GM23338 (cell line): ENCODE measurements at regions not wholly inside any gene's neighbourhood (a gene's known extent, or its start where the extent isn't known, plus 50 kb on each side); places are given as distances from the start of the nearest gene placed in this dataset.
A peak's percentile ranks its signal among the peaks of the same experiment; 100 is the strongest.
"Not testable (repeated sequence)": the region's sequence is repeated elsewhere in the genome, so short reads cannot be mapped to it uniquely, and the experiment has no call there.

ENCODE experiments used
- ATAC-seq: fragments of 200-7000 bp; cut with Tn5 transposase; 3 replicates; pipeline ENCODE4 v1.9.1; 2020
- DNase-seq: peaks from one replicate; pipeline ENCODE4 v3.0.0-alpha.2; 2015; ENCODE audit warnings: low spot score
- H2AFZ ChIP-seq: fragments of 200-600 bp; sonication (generic); 2 replicates; pipeline ENCODE4 v1.8.0; 2016; ENCODE audit warnings: antibody characterized with exemption, mild to moderate bottlenecking, moderate library complexity
- H3F3A ChIP-seq: fragments of 200-600 bp; sonication (generic); replicated peaks from 2 replicates; pipeline ENCODE4 v1.8.0; 2017; ENCODE audit warnings: antibody characterized with exemption, mixed run types, low read depth
- H3K27ac ChIP-seq: fragments of 200-600 bp; sonication (generic); 2 replicates; pipeline ENCODE4 v1.6.1; 2016; ENCODE audit warnings: low read depth
- H3K27me3 ChIP-seq: fragments of 200-600 bp; sonication (generic); 2 replicates; pipeline ENCODE4 v1.8.0; 2016; ENCODE audit warnings: mild to moderate bottlenecking, mixed run types, moderate library complexity; ENCODE audit not compliant: insufficient read depth
- H3K36me3 ChIP-seq: fragments of 200-600 bp; sonication (generic); 2 replicates; pipeline ENCODE4 v1.8.0; 2016; ENCODE audit warnings: mild to moderate bottlenecking; ENCODE audit not compliant: insufficient read depth
- H3K4me1 ChIP-seq: fragments of 200-600 bp; sonication (generic); 2 replicates; pipeline ENCODE4 v1.8.0; 2016; ENCODE audit warnings: mild to moderate bottlenecking, moderate library complexity; ENCODE audit not compliant: insufficient read depth
- H3K4me2 ChIP-seq: fragments of 200-600 bp; sonication (generic); 2 replicates; pipeline ENCODE4 v1.7.1; 2017; ENCODE audit warnings: mixed run types
- H3K4me3 ChIP-seq: fragments of 200-600 bp; sonication (generic); 2 replicates; pipeline ENCODE4 v1.6.1; 2016; ENCODE audit warnings: mixed run types
- H3K79me2 ChIP-seq: fragments of 200-600 bp; sonication (generic); replicated peaks from 2 replicates; pipeline ENCODE4 v1.8.0; 2017; ENCODE audit warnings: mild to moderate bottlenecking; ENCODE audit not compliant: insufficient read depth
- H3K9me2 ChIP-seq: fragments of 200-600 bp; sonication (generic); 2 replicates; pipeline ENCODE4 v1.8.0; 2017; ENCODE audit not compliant: insufficient read depth
- H4K20me1 ChIP-seq: fragments of 200-600 bp; sonication (generic); replicated peaks from 2 replicates; pipeline ENCODE4 v1.8.0; 2017; ENCODE audit warnings: mild to moderate bottlenecking; ENCODE audit not compliant: insufficient read depth
- H3K27ac Mint-ChIP-seq: 2 replicates; pipeline ENCODE4 v1.8.0; 2020; ENCODE audit warnings: inconsistent platforms, mild to moderate bottlenecking, moderate library complexity, mixed read lengths
- H3K27me3 Mint-ChIP-seq: 3 replicates; pipeline ENCODE4 v1.8.0; 2022; ENCODE audit warnings: low read depth, mild to moderate bottlenecking, moderate library complexity, mixed read lengths, inconsistent platforms; ENCODE audit not compliant: insufficient read depth, poor library complexity
- H3K36me3 Mint-ChIP-seq: 3 replicates; pipeline ENCODE4 v1.8.0; 2021; ENCODE audit warnings: low read depth, mild to moderate bottlenecking, inconsistent platforms, moderate library complexity, mixed read lengths
- H3K4me1 Mint-ChIP-seq: 3 replicates; pipeline ENCODE4 v1.8.0; 2020; ENCODE audit warnings: mild to moderate bottlenecking, inconsistent platforms, mixed read lengths
- H3K4me3 Mint-ChIP-seq: 3 replicates; pipeline ENCODE4 v1.8.0; 2021; ENCODE audit warnings: moderate library complexity, mild to moderate bottlenecking, inconsistent platforms, mixed read lengths
- H3K9me3 Mint-ChIP-seq: 3 replicates; pipeline ENCODE4 v1.8.0; 2020; ENCODE audit warnings: moderate library complexity, mild to moderate bottlenecking, inconsistent platforms, mixed read lengths
- JUNB ChIP-seq: IDR thresholded peaks from one replicate; pipeline ENCODE4 v1.6.1; 2016; ENCODE audit warnings: antibody characterized with exemption; ENCODE audit not compliant: unreplicated experiment
- POLR2AphosphoS5 ChIP-seq: IDR thresholded peaks from 2 replicates; pipeline ENCODE4 v1.6.1; 2016; ENCODE audit warnings: antibody characterized with exemption, low read depth
- TF ChIP-seq, protein P1 (sequence below): fragments of 250-450 bp; sonication (Bioruptor Pico); IDR thresholded peaks from 2 replicates; pipeline ENCODE4 v1.5.0; 2020; ENCODE audit warnings: mild to moderate bottlenecking, moderate library complexity
- TF ChIP-seq, protein P2 (sequence below), 2 experiments: fragments of 200-600 bp in 1 of 2; sonication (generic) in 1 of 2; conservative IDR thresholded peaks; 2 replicates each; pipeline versions ENCODE4 v1.5.1 to v1.6.1; 2016 to 2017; ENCODE audit warnings: antibody characterized with exemption in 2 of 2, low read depth in 2 of 2, mild to moderate bottlenecking in 2 of 2, moderate library complexity in 1 of 2

DNA sequence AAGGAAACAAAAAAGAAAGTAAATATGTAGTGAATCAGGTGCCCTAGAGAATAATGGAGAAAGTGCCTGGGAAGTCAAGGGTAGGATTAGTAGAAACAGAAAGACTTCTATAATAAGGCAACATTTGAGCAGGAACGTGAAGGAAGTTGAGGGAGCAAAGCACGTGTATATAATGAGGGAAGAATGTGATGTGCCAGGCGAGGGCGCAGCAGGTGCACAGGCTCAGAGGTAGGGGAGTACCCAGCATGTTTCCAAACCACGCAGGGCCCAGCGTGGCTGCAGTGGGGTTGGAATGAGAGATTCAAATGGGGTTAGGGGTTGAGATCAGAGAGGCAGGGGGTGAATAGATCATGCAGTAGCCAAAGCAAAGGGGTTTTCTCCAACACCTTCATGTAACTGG lies 91.9 kb upstream of the VGLL4 start (continued):
- TF ChIP-seq, protein P1, sequence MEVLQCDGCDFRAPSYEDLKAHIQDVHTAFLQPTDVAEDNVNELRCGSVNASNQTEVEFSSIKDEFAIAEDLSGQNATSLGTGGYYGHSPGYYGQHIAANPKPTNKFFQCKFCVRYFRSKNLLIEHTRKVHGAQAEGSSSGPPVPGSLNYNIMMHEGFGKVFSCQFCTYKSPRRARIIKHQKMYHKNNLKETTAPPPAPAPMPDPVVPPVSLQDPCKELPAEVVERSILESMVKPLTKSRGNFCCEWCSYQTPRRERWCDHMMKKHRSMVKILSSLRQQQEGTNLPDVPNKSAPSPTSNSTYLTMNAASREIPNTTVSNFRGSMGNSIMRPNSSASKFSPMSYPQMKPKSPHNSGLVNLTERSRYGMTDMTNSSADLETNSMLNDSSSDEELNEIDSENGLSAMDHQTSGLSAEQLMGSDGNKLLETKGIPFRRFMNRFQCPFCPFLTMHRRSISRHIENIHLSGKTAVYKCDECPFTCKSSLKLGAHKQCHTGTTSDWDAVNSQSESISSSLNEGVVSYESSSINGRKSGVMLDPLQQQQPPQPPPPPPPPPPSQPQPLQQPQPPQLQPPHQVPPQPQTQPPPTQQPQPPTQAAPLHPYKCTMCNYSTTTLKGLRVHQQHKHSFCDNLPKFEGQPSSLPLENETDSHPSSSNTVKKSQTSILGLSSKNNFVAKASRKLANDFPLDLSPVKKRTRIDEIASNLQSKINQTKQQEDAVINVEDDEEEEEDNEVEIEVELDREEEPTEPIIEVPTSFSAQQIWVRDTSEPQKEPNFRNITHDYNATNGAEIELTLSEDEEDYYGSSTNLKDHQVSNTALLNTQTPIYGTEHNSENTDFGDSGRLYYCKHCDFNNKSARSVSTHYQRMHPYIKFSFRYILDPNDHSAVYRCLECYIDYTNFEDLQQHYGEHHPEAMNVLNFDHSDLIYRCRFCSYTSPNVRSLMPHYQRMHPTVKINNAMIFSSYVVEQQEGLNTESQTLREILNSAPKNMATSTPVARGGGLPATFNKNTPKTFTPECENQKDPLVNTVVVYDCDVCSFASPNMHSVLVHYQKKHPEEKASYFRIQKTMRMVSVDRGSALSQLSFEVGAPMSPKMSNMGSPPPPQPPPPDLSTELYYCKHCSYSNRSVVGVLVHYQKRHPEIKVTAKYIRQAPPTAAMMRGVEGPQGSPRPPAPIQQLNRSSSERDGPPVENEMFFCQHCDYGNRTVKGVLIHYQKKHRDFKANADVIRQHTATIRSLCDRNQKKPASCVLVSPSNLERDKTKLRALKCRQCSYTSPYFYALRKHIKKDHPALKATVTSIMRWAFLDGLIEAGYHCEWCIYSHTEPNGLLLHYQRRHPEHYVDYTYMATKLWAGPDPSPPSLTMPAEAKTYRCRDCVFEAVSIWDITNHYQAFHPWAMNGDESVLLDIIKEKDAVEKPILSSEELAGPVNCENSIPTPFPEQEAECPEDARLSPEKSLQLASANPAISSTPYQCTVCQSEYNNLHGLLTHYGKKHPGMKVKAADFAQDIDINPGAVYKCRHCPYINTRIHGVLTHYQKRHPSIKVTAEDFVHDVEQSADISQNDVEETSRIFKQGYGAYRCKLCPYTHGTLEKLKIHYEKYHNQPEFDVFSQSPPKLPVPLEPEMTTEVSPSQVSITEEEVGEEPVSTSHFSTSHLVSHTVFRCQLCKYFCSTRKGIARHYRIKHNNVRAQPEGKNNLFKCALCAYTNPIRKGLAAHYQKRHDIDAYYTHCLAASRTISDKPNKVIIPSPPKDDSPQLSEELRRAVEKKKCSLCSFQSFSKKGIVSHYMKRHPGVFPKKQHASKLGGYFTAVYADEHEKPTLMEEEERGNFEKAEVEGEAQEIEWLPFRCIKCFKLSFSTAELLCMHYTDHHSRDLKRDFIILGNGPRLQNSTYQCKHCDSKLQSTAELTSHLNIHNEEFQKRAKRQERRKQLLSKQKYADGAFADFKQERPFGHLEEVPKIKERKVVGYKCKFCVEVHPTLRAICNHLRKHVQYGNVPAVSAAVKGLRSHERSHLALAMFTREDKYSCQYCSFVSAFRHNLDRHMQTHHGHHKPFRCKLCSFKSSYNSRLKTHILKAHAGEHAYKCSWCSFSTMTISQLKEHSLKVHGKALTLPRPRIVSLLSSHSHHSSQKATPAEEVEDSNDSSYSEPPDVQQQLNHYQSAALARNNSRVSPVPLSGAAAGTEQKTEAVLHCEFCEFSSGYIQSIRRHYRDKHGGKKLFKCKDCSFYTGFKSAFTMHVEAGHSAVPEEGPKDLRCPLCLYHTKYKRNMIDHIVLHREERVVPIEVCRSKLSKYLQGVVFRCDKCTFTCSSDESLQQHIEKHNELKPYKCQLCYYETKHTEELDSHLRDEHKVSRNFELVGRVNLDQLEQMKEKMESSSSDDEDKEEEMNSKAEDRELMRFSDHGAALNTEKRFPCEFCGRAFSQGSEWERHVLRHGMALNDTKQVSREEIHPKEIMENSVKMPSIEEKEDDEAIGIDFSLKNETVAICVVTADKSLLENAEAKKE (CRISPR knock-in tag): no peak
- TF ChIP-seq, protein P2, sequence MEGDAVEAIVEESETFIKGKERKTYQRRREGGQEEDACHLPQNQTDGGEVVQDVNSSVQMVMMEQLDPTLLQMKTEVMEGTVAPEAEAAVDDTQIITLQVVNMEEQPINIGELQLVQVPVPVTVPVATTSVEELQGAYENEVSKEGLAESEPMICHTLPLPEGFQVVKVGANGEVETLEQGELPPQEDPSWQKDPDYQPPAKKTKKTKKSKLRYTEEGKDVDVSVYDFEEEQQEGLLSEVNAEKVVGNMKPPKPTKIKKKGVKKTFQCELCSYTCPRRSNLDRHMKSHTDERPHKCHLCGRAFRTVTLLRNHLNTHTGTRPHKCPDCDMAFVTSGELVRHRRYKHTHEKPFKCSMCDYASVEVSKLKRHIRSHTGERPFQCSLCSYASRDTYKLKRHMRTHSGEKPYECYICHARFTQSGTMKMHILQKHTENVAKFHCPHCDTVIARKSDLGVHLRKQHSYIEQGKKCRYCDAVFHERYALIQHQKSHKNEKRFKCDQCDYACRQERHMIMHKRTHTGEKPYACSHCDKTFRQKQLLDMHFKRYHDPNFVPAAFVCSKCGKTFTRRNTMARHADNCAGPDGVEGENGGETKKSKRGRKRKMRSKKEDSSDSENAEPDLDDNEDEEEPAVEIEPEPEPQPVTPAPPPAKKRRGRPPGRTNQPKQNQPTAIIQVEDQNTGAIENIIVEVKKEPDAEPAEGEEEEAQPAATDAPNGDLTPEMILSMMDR (conservative IDR thresholded peaks at IDR 0.05; ENCODE audit: low read depth in 2 of 2): peak in 1 of 2 experiments; percentile 38; a peak in 1 of 4 replicates

DNA sequence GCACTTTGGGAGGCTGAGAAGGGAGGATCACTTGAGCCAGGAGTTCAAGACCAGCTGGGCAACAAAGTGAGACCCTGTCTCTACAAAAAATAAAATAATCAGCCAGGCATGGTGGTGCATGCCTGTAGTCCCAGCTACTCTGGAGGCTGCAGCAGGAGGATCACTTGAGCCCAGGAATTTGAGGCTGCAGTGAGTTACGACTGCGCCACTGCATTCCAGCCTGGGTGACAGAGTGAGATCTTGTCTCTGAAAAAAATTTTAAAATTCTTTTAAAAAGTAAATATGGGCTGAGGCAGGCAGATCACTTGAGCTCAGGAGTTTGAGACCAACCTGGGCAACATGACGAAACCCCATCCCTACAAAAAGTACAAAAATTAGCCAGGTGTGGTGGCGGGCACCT lies 91.4 kb upstream of the VGLL4 start:
- DNase-seq, H3K79me2 ChIP-seq, H3K9me3 Mint-ChIP-seq, H3K27me3 ChIP-seq, H3K4me3 Mint-ChIP-seq, H3K9me2 ChIP-seq, H3K4me1 ChIP-seq, H3K36me3 ChIP-seq, ATAC-seq, H3K4me1 Mint-ChIP-seq, H3K4me3 ChIP-seq, H3F3A ChIP-seq, H3K36me3 Mint-ChIP-seq, H3K4me2 ChIP-seq, H3K27ac Mint-ChIP-seq, H4K20me1 ChIP-seq, H2AFZ ChIP-seq, H3K27ac ChIP-seq, H3K27me3 Mint-ChIP-seq: not testable (repeated sequence)

DNA sequence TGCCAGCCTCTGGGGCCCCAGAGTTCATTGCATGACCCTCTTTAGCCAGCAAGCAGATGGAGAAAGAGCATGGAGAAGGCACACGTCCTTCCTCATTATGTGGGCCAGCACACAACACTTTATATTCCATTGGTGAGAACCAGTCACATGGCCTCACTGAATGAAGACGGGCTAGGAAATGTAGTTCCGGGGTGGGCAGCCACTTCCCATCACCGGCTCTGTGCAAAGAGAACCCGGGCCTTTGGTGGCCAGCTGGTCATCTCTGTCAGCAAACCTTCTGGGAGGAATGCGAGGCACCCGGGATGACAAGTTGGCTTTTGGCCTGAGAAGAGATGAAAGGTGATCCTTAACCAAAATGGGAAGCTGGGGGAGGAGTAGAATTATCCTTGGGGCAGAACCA lies 90.2 kb upstream of the VGLL4 start:
- no peaks in the 10 kb centered on the region for H3K36me3 Mint-ChIP-seq
- Histone ChIP-seq H3K27ac (no peak overlapping the region), H3K4me2 (no peak overlapping the region), H3K27me3 (no peaks in the 10 kb centered on the region), H3K9me2 (no peaks in the 10 kb centered on the region), H3F3A (no peaks in the 10 kb centered on the region), H3K79me2 (no peaks in the 10 kb centered on the region), H4K20me1 (no peaks in the 10 kb centered on the region), H2AFZ (peak overlapping the region; percentile 47; the same call in 1 of the 2 replicates), H3K36me3 (no peaks in the 10 kb centered on the region), H3K4me3 (no peak overlapping the region), H3K4me1 (no peaks in the 10 kb centered on the region)
- TF ChIP-seq JUNB (no peak), POLR2AphosphoS5 (no peak)
- peaks cover 6% of the 10 kb centered on the region for H3K27me3 Mint-ChIP-seq
- peaks cover 5% of the 10 kb centered on the region; the same call in 1 of the 3 replicates for H3K4me1 Mint-ChIP-seq
- no peak overlapping the region for H3K27ac Mint-ChIP-seq
- no peak overlapping the region for H3K4me3 Mint-ChIP-seq
- ATAC-seq (no peak), DNase-seq (no peak)
- H3K9me3 Mint-ChIP-seq: no peaks in the 10 kb centered on the region
